Gastroesophageal sphincter (tissue), 4 donors: ENCODE measurements at regions not wholly inside any gene's neighbourhood (a gene's known extent, or its start where the extent isn't known, plus 50 kb on each side); places are given as distances from the start of the nearest gene placed in this dataset.
A peak's percentile ranks its signal among the peaks of the same experiment; 100 is the strongest.

Experiments used
- ATAC-seq: fragments of 150-250 bp; one replicate; pipeline ENCODE4 v1.9.1; 2016; ENCODE audit warnings: mild to moderate bottlenecking, moderate library complexity
- H3K27ac ChIP-seq, 4 donors: fragments of 200-600 bp; sonication (generic) in 3 of 4; 1 replicate in 3 of 4; 2 replicates in 1 of 4; pipeline ENCODE4 v1.5.1; 2016 to 2019
- H3K27me3 ChIP-seq: fragments of 200-600 bp; sonication (generic); one replicate; pipeline ENCODE4 v1.5.1; 2019
- H3K36me3 ChIP-seq, 2 donors: fragments of 200-600 bp; sonication (generic); one replicate each; pipeline ENCODE4 v1.5.1; 2019; ENCODE audit warnings: control low read depth in 1 of 2
- H3K4me1 ChIP-seq, 3 donors: fragments of 200-600 bp; sonication (generic); 1 replicate in 2 of 3; 2 replicates in 1 of 3; pipeline ENCODE4 v1.5.1; 2016 to 2019; ENCODE audit warnings: control low read depth in 2 of 3
- H3K4me3 ChIP-seq, 2 donors: fragments of 200-600 bp; sonication (generic); one replicate each; pipeline ENCODE4 v1.5.1; 2019; ENCODE audit warnings: mild to moderate bottlenecking in 1 of 2, moderate library complexity in 1 of 2
- H3K9me3 ChIP-seq, 3 donors: fragments of 200-600 bp; sonication (generic); one replicate each; pipeline ENCODE4 v1.5.1; 2017 to 2019; ENCODE audit warnings: control low read depth in 2 of 3
- CTCF ChIP-seq, 4 experiments: fragments of 200-600 bp in 2 of 4; fragments of 450-650 bp in 2 of 4; sonication (generic) in 1 of 4; IDR thresholded peaks; one replicate each; pipeline ENCODE4 v1.5.1; 2017 to 2019; ENCODE audit warnings: antibody characterized with exemption in 4 of 4, mild to moderate bottlenecking in 2 of 4, moderate library complexity in 2 of 4
- EP300 ChIP-seq: sonication (generic); formaldehyde crosslinking; IDR thresholded peaks from one replicate; pipeline ENCODE4 v1.6.1; 2017; ENCODE audit warnings: antibody characterized with exemption, mild to moderate bottlenecking
- POLR2A ChIP-seq, 2 donors: fragments of 450-650 bp; IDR thresholded peaks; one replicate each; pipeline ENCODE4 v1.6.1; 2017; ENCODE audit warnings: antibody characterized with exemption in 2 of 2, mild to moderate bottlenecking in 2 of 2, moderate library complexity in 1 of 2
- POLR2AphosphoS5 ChIP-seq: sonication (generic); formaldehyde crosslinking; IDR thresholded peaks from one replicate; pipeline ENCODE4 v1.6.1; 2017; ENCODE audit warnings: antibody characterized with exemption
- WGBS, 2 donors: methylation state at CpG; one replicate each; pipeline ENCODE4 v1.1.5; 2018; ENCODE audit warnings: low coverage in 1 of 2; 5-methylcytosine and 5-hydroxymethylcytosine counted together

- WGBS, 2 donors, result 0 to 7% methylated on average over 4 to 5 of the region's 5 CpGs
- Histone ChIP-seq H3K36me3 (no peaks in the 10 kb centered on the region), H3K4me1 (peaks cover 0 to 13% (median 0%) of the 10 kb centered on the region in 3 donors), H3K27ac (peak overlapping the region in 3 of 4 donors; percentile 5 to 13 (median 6)), H3K9me3 (peaks cover 0 to 5% (median 0%) of the 10 kb centered on the region in 3 donors), H3K4me3 (no peak overlapping the region), H3K27me3 (no peaks in the 10 kb centered on the region)
- peak; percentile 65 for ATAC-seq
- no peak for TF ChIP-seq EP300
- TF ChIP-seq POLR2A (IDR thresholded peaks at IDR 0.05), result no peak
- TF ChIP-seq POLR2AphosphoS5, result peak; percentile 15
Observed at GRCh38 chr11:100632941-100633452, 54.1 kb upstream of the ARHGAP42 start.

GRCh38 chr11:100635194-100635593, 51.9 kb upstream of the ARHGAP42 start:
- WGBS, 2 donors, result 84 to 85% methylated on average over 3 of the region's 3 CpGs
- Histone ChIP-seq H3K27me3 (no peaks in the 10 kb centered on the region), H3K9me3 (peaks cover 0 to 5% (median 0%) of the 10 kb centered on the region in 3 donors), H3K4me3 (no peak overlapping the region), H3K27ac (no peak overlapping the region), H3K4me1 (peaks cover 0 to 23% (median 4%) of the 10 kb centered on the region in 3 donors), H3K36me3 (no peaks in the 10 kb centered on the region)
- no peak for ATAC-seq
- TF ChIP-seq EP300 (no peak), POLR2A (IDR thresholded peaks at IDR 0.05) (no peak), POLR2AphosphoS5 (no peak), CTCF (IDR thresholded peaks at IDR 0.05) (no peak)

- no peak overlapping the region for H3K4me3 ChIP-seq
- H3K9me3 ChIP-seq, result peaks cover 0 to 5% (median 0%) of the 10 kb centered on the region in 3 donors
- ATAC-seq, result no peak
- no peaks in the 10 kb centered on the region for H3K27me3 ChIP-seq
- TF ChIP-seq POLR2A (IDR thresholded peaks at IDR 0.05) (no peak), POLR2AphosphoS5 (no peak), EP300 (no peak), CTCF (IDR thresholded peaks at IDR 0.05) (no peak)
- WGBS, 2 donors, result 81 to 93% methylated on average over 3 of the region's 3 CpGs
- H3K4me1 ChIP-seq, result peaks cover 0 to 23% (median 4%) of the 10 kb centered on the region in 3 donors
- no peaks in the 10 kb centered on the region for H3K36me3 ChIP-seq
- no peak overlapping the region for H3K27ac ChIP-seq
Observed at GRCh38 chr11:100636536-100636935, 50.6 kb upstream of the ARHGAP42 start.
